H1 (cell line): ENCODE measurements at regions not wholly inside any gene's neighbourhood (a gene's known extent, or its start where the extent isn't known, plus 50 kb on each side); places are given as distances from the start of the nearest gene placed in this dataset.

Source experiments
- CTCF ChIA-PET: fragments of 300-600 bp; sonication (Branson Sonifier 250); formaldehyde crosslinking; loops from one replicate; lab custom pipeline; 2021; ENCODE audit not compliant: partially characterized antibody; lab: Charles Lee
- POLR2A ChIA-PET: fragments of 300-600 bp; sonication (Branson Sonifier 250); formaldehyde crosslinking; loops from one replicate; lab custom pipeline; 2021; ENCODE audit warnings: inconsistent platforms; ENCODE audit not compliant: partially characterized antibody; lab: Charles Lee
- DNase-seq, 2 experiments: peaks; one replicate each; pipeline versions ENCODE4 v3.0.0 to v3.0.0-alpha.2; 2010 to 2022; ENCODE audit warnings: low spot score in 2 of 2, low read depth in 1 of 2, mixed read lengths in 1 of 2
- FAIRE-seq: peaks from 2 replicates; lab custom pipeline; 2011; peaks lifted over from hg19 to GRCh38; lab: Jason Lieb, UNC
- H2AFZ ChIP-seq: 2 replicates; pipeline ENCODE4 v1.8.1; 2012; ENCODE audit warnings: low read length, inconsistent platforms
- H2AK5ac ChIP-seq: 2 replicates; pipeline ENCODE4 v1.6.1; 2013; ENCODE audit warnings: low read depth, low read length
- H2BK120ac ChIP-seq: replicated peaks from 2 replicates; pipeline ENCODE3; 2013; ENCODE audit warnings: low read depth, low read length, inconsistent platforms
- H2BK12ac ChIP-seq: 2 replicates; pipeline ENCODE4 v1.6.1; 2013; ENCODE audit warnings: low read depth, low read length
- H2BK15ac ChIP-seq: 2 replicates; pipeline ENCODE4 v1.6.1; 2013; ENCODE audit warnings: low read length
- H2BK20ac ChIP-seq: 2 replicates; pipeline ENCODE4 v1.6.1; 2013; ENCODE audit warnings: low read length
- H2BK5ac ChIP-seq: 2 replicates; pipeline ENCODE4 v1.6.1; 2013; ENCODE audit warnings: low read depth, low read length
- H3K14ac ChIP-seq: 2 replicates; pipeline ENCODE4 v1.6.1; 2013; ENCODE audit warnings: inconsistent platforms; ENCODE audit not compliant: insufficient read length
- H3K18ac ChIP-seq: 2 replicates; pipeline ENCODE4 v1.6.1; 2013; ENCODE audit warnings: low read length; ENCODE audit errors: extremely low read depth
- H3K23ac ChIP-seq: 2 replicates; pipeline ENCODE4 v1.6.1; 2013; ENCODE audit warnings: inconsistent platforms; ENCODE audit not compliant: insufficient read length
- H3K23me2 ChIP-seq: 2 replicates; pipeline ENCODE4 v1.6.1; 2013; ENCODE audit warnings: low read depth, low read length
- H3K27ac ChIP-seq: 2 replicates; pipeline ENCODE4 v1.6.1; 2011; ENCODE audit warnings: low read depth, low read length, inconsistent platforms
- H3K27me3 ChIP-seq, 4 experiments: replicated peaks in 1 of 4; 1 replicate in 1 of 4; 2 replicates in 3 of 4; pipeline versions ENCODE4 v1.6.1 to v1.8.1; 2011 to 2013; ENCODE audit warnings: low read length in 3 of 4, mild to moderate bottlenecking in 3 of 4, inconsistent platforms in 2 of 4, mixed read lengths in 2 of 4, moderate library complexity in 1 of 4; ENCODE audit not compliant: control insufficient read depth in 3 of 4, insufficient read depth in 3 of 4; ENCODE audit errors: extremely low read depth in 1 of 4
- H3K36me3 ChIP-seq, 4 experiments: 2 replicates each; pipeline versions ENCODE4 v1.6.1 to v1.8.1; 2011 to 2013; ENCODE audit warnings: mild to moderate bottlenecking in 4 of 4, low read length in 3 of 4, moderate library complexity in 2 of 4, control low read depth in 1 of 4, inconsistent platforms in 1 of 4; ENCODE audit not compliant: insufficient read depth in 4 of 4, control insufficient read depth in 2 of 4
- H3K4ac ChIP-seq: replicated peaks from 2 replicates; pipeline ENCODE3; 2013; ENCODE audit warnings: low read length, low read depth, mixed read lengths, inconsistent platforms; ENCODE audit not compliant: insufficient read length
- H3K4me1 ChIP-seq, 4 experiments: replicated peaks in 1 of 4; 1 replicate in 1 of 4; 2 replicates in 3 of 4; pipeline versions ENCODE4 v1.6.1 to v1.8.1; 2011 to 2013; ENCODE audit warnings: low read length in 3 of 4, inconsistent platforms in 2 of 4, mixed read lengths in 1 of 4; ENCODE audit not compliant: insufficient read depth in 4 of 4, control insufficient read depth in 3 of 4
- H3K4me2 ChIP-seq, 2 experiments: 2 replicates each; pipeline versions ENCODE4 v1.6.1 to v1.8.1; 2011 to 2013; ENCODE audit warnings: low read depth in 2 of 2, low read length in 2 of 2, control low read depth in 1 of 2, inconsistent platforms in 1 of 2, mild to moderate bottlenecking in 1 of 2; ENCODE audit not compliant: insufficient read depth in 1 of 2
- H3K4me3 ChIP-seq, 4 experiments: fragments of 200-600, 300-600 bp in 1 of 4; sonication (generic), shearing (Covaris generic), sonication (Bioruptor Twin) in 1 of 4; 2 replicates each; pipeline versions ENCODE4 v1.5.1 to v1.8.1; 2011 to 2016; ENCODE audit warnings: low read length in 4 of 4, low read depth in 3 of 4, control low read depth in 2 of 4, inconsistent platforms in 2 of 4, mild to moderate bottlenecking in 2 of 4, mixed read lengths in 1 of 4, moderate library complexity in 1 of 4; ENCODE audit not compliant: insufficient read depth in 2 of 4; ENCODE audit errors: extremely low read depth in 1 of 4
- H3K56ac ChIP-seq: replicated peaks from 2 replicates; pipeline ENCODE3; 2013; ENCODE audit warnings: low read depth, mild to moderate bottlenecking, mixed read lengths, low read length, inconsistent platforms; ENCODE audit not compliant: insufficient read length
- H3K79me1 ChIP-seq: 2 replicates; pipeline ENCODE4 v1.6.1; 2013; ENCODE audit warnings: low read depth, low read length, control low read depth
- H3K79me2 ChIP-seq, 2 experiments: 2 replicates each; pipeline versions ENCODE4 v1.6.1 to v1.8.1; 2012 to 2013; ENCODE audit warnings: low read length in 2 of 2, mild to moderate bottlenecking in 2 of 2, inconsistent platforms in 1 of 2; ENCODE audit not compliant: insufficient read depth in 2 of 2, control insufficient read depth in 1 of 2
- H3K9ac ChIP-seq, 4 experiments: replicated peaks in 1 of 4; 1 replicate in 1 of 4; 2 replicates in 3 of 4; pipeline versions ENCODE4 v1.6.1 to v1.8.1; 2011 to 2013; ENCODE audit warnings: low read depth in 3 of 4, low read length in 3 of 4, control low read depth in 2 of 4, mild to moderate bottlenecking in 2 of 4, moderate library complexity in 2 of 4, inconsistent platforms in 1 of 4; ENCODE audit errors: extremely low read depth in 1 of 4
- H3K9me3 ChIP-seq, 2 experiments: 2 replicates each; pipeline versions ENCODE4 v1.6.1 to v1.8.1; 2012 to 2013; ENCODE audit warnings: mild to moderate bottlenecking in 2 of 2, moderate library complexity in 2 of 2, control low read depth in 1 of 2, inconsistent platforms in 1 of 2, low read depth in 1 of 2, low read length in 1 of 2, mixed read lengths in 1 of 2; ENCODE audit not compliant: insufficient read depth in 2 of 2
- H4K20me1 ChIP-seq, 2 experiments: replicated peaks in 1 of 2; 2 replicates each; pipeline versions ENCODE3 to v1.8.1; 2011 to 2013; ENCODE audit warnings: inconsistent platforms in 2 of 2, low read length in 2 of 2, mild to moderate bottlenecking in 1 of 2; ENCODE audit not compliant: insufficient read depth in 2 of 2, control insufficient read depth in 1 of 2
- H4K5ac ChIP-seq: 2 replicates; pipeline ENCODE4 v1.6.1; 2013; ENCODE audit warnings: low read length, low read depth, mixed read lengths, inconsistent platforms; ENCODE audit not compliant: insufficient read length
- H4K8ac ChIP-seq: 2 replicates; pipeline ENCODE4 v1.8.0; 2013; ENCODE audit warnings: mild to moderate bottlenecking, moderate library complexity, low read length, inconsistent platforms; ENCODE audit not compliant: insufficient read depth; ENCODE audit errors: extremely low read depth
- H4K91ac ChIP-seq: replicated peaks from 2 replicates; pipeline ENCODE3; 2013; ENCODE audit warnings: low read length, mixed read lengths, inconsistent platforms; ENCODE audit not compliant: insufficient read length
- GABPA ChIP-seq: IDR thresholded peaks from 2 replicates; pipeline ENCODE4 v1.6.1; 2011; ENCODE audit warnings: mild to moderate bottlenecking, low read length, moderate library complexity, borderline replicate concordance; ENCODE audit not compliant: insufficient read depth
- PHF8 ChIP-seq: fragments of 200-600 bp; sonication (generic); conservative IDR thresholded peaks from 2 replicates; pipeline ENCODE4 v1.7.1; 2012; ENCODE audit warnings: low read depth, mild to moderate bottlenecking, inconsistent platforms, low read length, moderate library complexity
- SAP30 ChIP-seq: fragments of 300-600 bp; sonication (generic); IDR thresholded peaks from 2 replicates; pipeline ENCODE4 v1.7.1; 2012; ENCODE audit warnings: low read length, moderate library complexity, mild to moderate bottlenecking, inconsistent platforms; ENCODE audit not compliant: insufficient read depth, insufficient replicate concordance
- SIN3A ChIP-seq, 2 experiments: IDR thresholded peaks in 1 of 2; conservative IDR thresholded peaks in 1 of 2; 2 replicates each; pipeline ENCODE4 v1.6.1; 2011 to 2012; ENCODE audit warnings: low read length in 2 of 2, improper control_type of control experiment in 1 of 2, low read depth in 1 of 2, mild to moderate bottlenecking in 1 of 2
- SP2 ChIP-seq: IDR thresholded peaks from 2 replicates; pipeline ENCODE4 v1.6.1; 2012; ENCODE audit warnings: mild to moderate bottlenecking, low read length, inconsistent platforms
- SUZ12 ChIP-seq: fragments of 200-600 bp; sonication (generic); IDR thresholded peaks from 2 replicates; pipeline ENCODE4 v1.6.1; 2012; ENCODE audit warnings: mild to moderate bottlenecking, inconsistent platforms, low read length, moderate library complexity, mixed read lengths
- TAF1 ChIP-seq: IDR thresholded peaks from 2 replicates; pipeline ENCODE4 v1.6.1; 2011; ENCODE audit warnings: mild to moderate bottlenecking, low read depth, low read length
- TEAD4 ChIP-seq: IDR thresholded peaks from 2 replicates; pipeline ENCODE4 v1.6.1; 2012; ENCODE audit warnings: low read depth, low read length, inconsistent platforms, mixed read lengths
- WGBS, 2 experiments: shearing (Covaris generic) in 1 of 2; methylation state at CpG; one replicate each; pipeline versions ENCODE4 v1.1.6 to v1.1.7; 2013 to 2015; ENCODE audit warnings: low lambda C conversion rate in 2 of 2, mixed read lengths in 2 of 2, inconsistent platforms in 1 of 2, low coverage in 1 of 2, missing lambda C conversion rate in 1 of 2; ENCODE audit not compliant: insufficient replicate concordance in 2 of 2, insufficient coverage in 1 of 2, insufficient read length in 1 of 2; ENCODE audit errors: extremely low coverage in 1 of 2, missing lambda C conversion rate in 1 of 2; 5-methylcytosine and 5-hydroxymethylcytosine counted together

- Histone ChIP-seq H3K4me3 (no peak overlapping the region), H4K91ac (no peak overlapping the region), H3K14ac (no peak overlapping the region), H4K8ac (no peak overlapping the region), H4K5ac (no peak overlapping the region), H2BK120ac (no peak overlapping the region), H3K56ac (no peak overlapping the region), H4K20me1 (no peaks in the 10 kb centered on the region), H3K27ac (no peak overlapping the region), H3K23me2 (no peaks in the 10 kb centered on the region), H3K9ac (no peak overlapping the region), H3K36me3 (no peaks in the 10 kb centered on the region), H3K79me2 (no peaks in the 10 kb centered on the region), H3K4me2 (no peak overlapping the region), H3K27me3 (no peaks in the 10 kb centered on the region), H3K18ac (no peak overlapping the region), H2BK20ac (no peak overlapping the region), H2BK15ac (no peak overlapping the region), H2AFZ (no peak overlapping the region), H3K4me1 (0 out of 7 replicates have a peak, but pooled peaks cover 0 to 2% (median 0%) of the 10 kb centered on the region in 4 experiments), H3K9me3 (no peaks in the 10 kb centered on the region), H2AK5ac (no peak overlapping the region), H2BK5ac (no peak overlapping the region), H3K79me1 (no peaks in the 10 kb centered on the region), H3K4ac (no peak overlapping the region), H3K23ac (no peak overlapping the region), H2BK12ac (no peak overlapping the region)
- CTCF ChIA-PET = interaction anchor here (0.6 to 10.6 kb wide), 30 partner anchors 10 to 960 kb away, joined by 3 to 94 read pairs (median 8); no protein-coding TSS in a partner anchor
- POLR2A ChIA-PET = interaction anchor here (1.7 kb wide), 1 partner anchor 214 kb away, joined by 5 read pairs; no protein-coding TSS in a partner anchor
- FAIRE-seq = no peak
- no peak for DNase-seq
- WGBS, 2 experiments = 97% methylated on average over 4 of the region's 4 CpGs; no CpG with 5 or more reads in 1 of the 2 experiments
- TF ChIP-seq PHF8 (no peak), GABPA (no peak), SIN3A (conservative IDR thresholded peaks at IDR 0.05 in 1 of 2, IDR thresholded peaks at IDR 0.05 in 1 of 2; ENCODE audit: low read depth in 1 of 2, low read length in 2 of 2) (no peak), SUZ12 (no peak), TEAD4 (no peak), SP2 (no peak), TAF1 (no peak), SAP30 (no peak)
- TF ChIP-seq, all 59 proteins: peak for 0
These were observed 227.6 kb downstream of the RPS24 start for GRCh38 chr10:78261291-78261690.
